GM19351 (cell line): ENCODE measurements at regions not wholly inside any gene's neighbourhood (a gene's known extent, or its start where the extent isn't known, plus 50 kb on each side); places are given as distances from the start of the nearest gene placed in this dataset.
"Not testable (repeated sequence)": the region's sequence is repeated elsewhere in the genome, so short reads cannot be mapped to it uniquely, and the experiment has no call there.

Experiments used
- ATAC-seq: cut with Tn5 transposase; IDR thresholded peaks from one replicate; pipeline ENCODE4 v1.9.1; 2021; ENCODE audit warnings: mild to moderate bottlenecking, moderate library complexity; ENCODE audit not compliant: unreplicated experiment

GRCh38 chr20:47865451-47865850, 80.2 kb upstream of the SULF2 start:
- no peak for ATAC-seq

- no peak for ATAC-seq
Measured at GRCh38 chr20:47863981-47864380, 78.7 kb upstream of the SULF2 start.

- no peak for ATAC-seq
Measured at GRCh38 chr20:47863315-47863965, 78.2 kb upstream of the SULF2 start.

GRCh38 chr20:47862574-47863240, 77.4 kb upstream of the SULF2 start:
- ATAC-seq = no peak

GRCh38 chr20:47861116-47861515, 75.8 kb upstream of the SULF2 start:
- no peak for ATAC-seq

GRCh38 chr20:47860049-47860830, 75.0 kb upstream of the SULF2 start:
- ATAC-seq = no peak

- no peak for ATAC-seq
Measured at GRCh38 chr20:47859278-47859677, 74.0 kb upstream of the SULF2 start.

GRCh38 chr20:47857569-47858464, 72.5 kb upstream of the SULF2 start:
- ATAC-seq = no peak

- peak; percentile 65 for ATAC-seq
Measured at GRCh38 chr20:47857187-47857568, 71.9 kb upstream of the SULF2 start.

GRCh38 chr20:47855799-47856198, 70.5 kb upstream of the SULF2 start:
- ATAC-seq = no peak

GRCh38 chr20:47854687-47855212, 69.5 kb upstream of the SULF2 start:
- no peak for ATAC-seq

- ATAC-seq = no peak
Measured at GRCh38 chr20:47851774-47852173, 66.5 kb upstream of the SULF2 start.

GRCh38 chr20:47850146-47850545, 64.9 kb upstream of the SULF2 start:
- no peak for ATAC-seq

- no peak for ATAC-seq
Measured at GRCh38 chr20:47849596-47849995, 64.3 kb upstream of the SULF2 start.

GRCh38 chr20:47849006-47849405, 63.7 kb upstream of the SULF2 start:
- no peak for ATAC-seq

- not testable (repeated sequence) for ATAC-seq
Measured at GRCh38 chr20:47848534-47848933, 63.3 kb upstream of the SULF2 start.

GRCh38 chr20:47847884-47848485, 62.7 kb upstream of the SULF2 start:
- ATAC-seq = no peak

- not testable (repeated sequence) for ATAC-seq
Measured at GRCh38 chr20:47847220-47847619, 61.9 kb upstream of the SULF2 start.

- not testable (repeated sequence) for ATAC-seq
Measured at GRCh38 chr20:47846651-47847050, 61.4 kb upstream of the SULF2 start.

GRCh38 chr20:47845382-47845977, 60.2 kb upstream of the SULF2 start:
- not testable (repeated sequence) for ATAC-seq
